ENCODE measurements at regions not wholly inside any gene's neighbourhood (a gene's known extent, or its start where the extent isn't known, plus 50 kb on each side); places are given as distances from the start of the nearest gene placed in this dataset.

DNA sequence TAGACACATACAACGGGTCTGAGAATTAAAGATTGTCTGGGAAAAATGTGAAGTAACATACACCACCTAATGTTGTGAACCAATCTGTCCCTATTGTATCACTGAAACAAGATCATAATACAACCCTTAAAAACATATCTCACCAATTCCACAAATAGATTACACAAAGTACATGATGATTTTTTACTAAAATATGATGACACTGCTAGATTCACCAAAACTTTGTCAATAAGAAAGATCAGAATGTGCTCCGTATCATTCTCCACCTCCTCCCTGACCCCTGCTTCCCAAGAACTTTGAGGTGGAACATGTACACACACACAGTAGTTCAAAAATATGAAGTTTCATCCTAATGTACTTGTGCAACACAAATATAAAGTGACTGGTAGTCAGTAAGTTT lies 862.0 kb downstream of the PCDH18 start:
- Histone ChIP-seq H3F3A (ENCODE audit: low read depth) (no peaks in the 10 kb centered on the region), H3K36me3 (no peaks in the 10 kb centered on the region)

GRCh38 chr4:136664988-136665387 lies 867.3 kb downstream of the PCDH18 start:
- H3K4me3 ChIP-seq = no peak overlapping the region
- TF ChIP-seq EZH2phosphoT487 (IDR thresholded peaks at IDR 0.05) = no peak
- TF ChIP-seq CTCF (IDR thresholded peaks at IDR 0.05) = no peak
- TF ChIP-seq EZH2 (IDR thresholded peaks at IDR 0.05) = no peak
- Mint-ChIP-seq H3K4me3 (no peak overlapping the region), H3K27me3 (ENCODE audit: insufficient read depth, low read depth) (no peaks in the 10 kb centered on the region), H3K27ac (no peak overlapping the region), H3K36me3 (no peaks in the 10 kb centered on the region), H3K4me1 (no peaks in the 10 kb centered on the region), H3K9me3 (peaks cover 8% of the 10 kb centered on the region)
- H3K27ac ChIP-seq = no peak overlapping the region
- H3K27me3 ChIP-seq = no peaks in the 10 kb centered on the region
- DNase-seq (ENCODE audit: low spot score) = no peak
- no peaks in the 10 kb centered on the region for H3K36me3 ChIP-seq
- no peak overlapping the region for H2AFZ ChIP-seq (replicated peaks)
- H3K4me1 ChIP-seq = no peaks in the 10 kb centered on the region
- H4K20me1 ChIP-seq (ENCODE audit: low read depth) = no peaks in the 10 kb centered on the region
- H3K9me3 ChIP-seq (ENCODE audit: low read depth) = no peaks in the 10 kb centered on the region
- no peaks in the 10 kb centered on the region for H3K79me2 ChIP-seq (ENCODE audit: low read depth)
- H3F3A ChIP-seq (ENCODE audit: low read depth) = no peaks in the 10 kb centered on the region
- H3K9ac ChIP-seq = no peak overlapping the region
- H3K4me2 ChIP-seq = no peak overlapping the region

More for the DNA sequence above, 862.0 kb downstream of the PCDH18 start:
- Mint-ChIP-seq H3K27me3 (ENCODE audit: insufficient read depth, low read depth) (no peaks in the 10 kb centered on the region), H3K4me3 (no peak overlapping the region), H3K4me1 (no peaks in the 10 kb centered on the region), H3K9me3 (peaks cover 3% of the 10 kb centered on the region), H3K36me3 (no peaks in the 10 kb centered on the region), H3K27ac (no peak overlapping the region)
- Histone ChIP-seq H4K20me1 (ENCODE audit: low read depth) (no peaks in the 10 kb centered on the region), H3K4me2 (no peak overlapping the region), H3K9me3 (ENCODE audit: low read depth) (no peaks in the 10 kb centered on the region), H3K79me2 (ENCODE audit: low read depth) (no peaks in the 10 kb centered on the region), H2AFZ (replicated peaks) (no peak overlapping the region), H3K4me1 (no peaks in the 10 kb centered on the region), H3K27me3 (no peaks in the 10 kb centered on the region), H3K4me3 (no peak overlapping the region), H3K9ac (no peak overlapping the region), H3K27ac (no peak overlapping the region)
- no peak for DNase-seq (ENCODE audit: low spot score)
- no peak for TF ChIP-seq EZH2phosphoT487 (IDR thresholded peaks at IDR 0.05)
- no peak for TF ChIP-seq CTCF (IDR thresholded peaks at IDR 0.05)
- TF ChIP-seq EZH2 (IDR thresholded peaks at IDR 0.05) = no peak

DNA sequence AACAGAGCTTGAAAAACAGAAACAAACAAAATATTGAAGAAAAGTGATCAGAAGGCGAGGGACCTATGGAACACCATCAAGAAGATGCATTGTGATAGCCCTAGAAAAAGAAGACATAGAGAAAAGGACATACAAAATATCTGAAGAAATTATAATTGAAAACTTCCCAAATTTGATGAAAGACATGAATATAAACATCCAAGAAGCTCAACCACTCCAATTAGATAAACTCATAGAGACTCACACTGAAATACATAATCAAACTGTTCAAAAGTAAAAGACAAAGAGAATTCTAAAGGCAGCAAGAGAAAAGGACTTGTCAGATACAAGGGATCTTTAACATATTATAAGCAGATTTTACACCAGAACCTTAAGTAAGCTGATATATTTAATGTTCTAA lies 869.8 kb downstream of the PCDH18 start:
- H3K27me3 ChIP-seq = no peaks in the 10 kb centered on the region
- H3K4me1 ChIP-seq = no peaks in the 10 kb centered on the region
- no peak overlapping the region for H3K4me3 Mint-ChIP-seq
- no peak overlapping the region for H3K27ac ChIP-seq
- no peak overlapping the region for H3K4me3 ChIP-seq
- H3K36me3 ChIP-seq = no peaks in the 10 kb centered on the region
- H3K9me3 Mint-ChIP-seq = peaks cover 8% of the 10 kb centered on the region
- H3K4me1 Mint-ChIP-seq = no peaks in the 10 kb centered on the region
- no peak overlapping the region for H3K27ac Mint-ChIP-seq
- H3K27me3 Mint-ChIP-seq (ENCODE audit: insufficient read depth, low read depth) = no peaks in the 10 kb centered on the region
- H2AFZ ChIP-seq (replicated peaks) = no peak overlapping the region
- DNase-seq (ENCODE audit: low spot score) = no peak
- H3K4me2 ChIP-seq = no peak overlapping the region
- no peaks in the 10 kb centered on the region for H3K36me3 Mint-ChIP-seq
- no peaks in the 10 kb centered on the region for H4K20me1 ChIP-seq (ENCODE audit: low read depth)
- no peaks in the 10 kb centered on the region for H3F3A ChIP-seq (ENCODE audit: low read depth)
- no peak overlapping the region for H3K9ac ChIP-seq
- H3K9me3 ChIP-seq (ENCODE audit: low read depth) = no peaks in the 10 kb centered on the region
- H3K79me2 ChIP-seq (ENCODE audit: low read depth) = no peaks in the 10 kb centered on the region
- TF ChIP-seq EZH2phosphoT487 (IDR thresholded peaks at IDR 0.05) = no peak
- TF ChIP-seq EZH2 (IDR thresholded peaks at IDR 0.05) = no peak
- no peak for TF ChIP-seq CTCF (IDR thresholded peaks at IDR 0.05)
